GM19193 (cell line): ENCODE measurements at regions not wholly inside any gene's neighbourhood (a gene's known extent, or its start where the extent isn't known, plus 50 kb on each side); places are given as distances from the start of the nearest gene placed in this dataset.

Experiments
- POLR2A ChIP-seq: IDR thresholded peaks from 4 replicates; pipeline ENCODE4 v1.6.1; 2011; ENCODE audit not compliant: insufficient read depth, insufficient read length; ENCODE audit errors: extremely low read depth

- TF ChIP-seq POLR2A, result no peak
Measured at GRCh38 chr10:78514459-78514858, 480.8 kb downstream of the RPS24 start.

- TF ChIP-seq POLR2A, result no peak
Measured at GRCh38 chr10:78515038-78515872, 481.6 kb downstream of the RPS24 start.

- TF ChIP-seq POLR2A, result no peak
Measured at GRCh38 chr10:78515873-78516153, 482.1 kb downstream of the RPS24 start.

DNA sequence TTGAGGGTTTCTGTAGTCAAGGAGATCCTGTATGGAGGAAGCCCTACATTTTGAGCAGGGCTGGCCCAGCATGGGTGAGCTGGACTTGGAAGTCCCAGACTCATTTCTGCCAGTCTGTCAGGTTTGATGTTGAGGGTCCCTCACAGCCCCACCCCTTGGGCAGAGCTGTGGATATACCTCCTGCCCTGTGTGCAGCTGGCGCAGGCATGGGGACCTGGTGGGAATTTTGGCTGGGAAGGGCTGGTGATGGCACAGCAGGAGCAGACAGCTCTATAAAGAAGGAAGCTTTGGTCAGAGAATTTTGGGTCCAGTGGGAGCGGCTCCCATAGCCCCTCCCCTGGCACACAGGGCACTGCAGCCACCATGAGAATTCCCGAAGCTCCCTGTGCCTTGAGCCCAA lies 482.6 kb downstream of the RPS24 start:
- no peak for TF ChIP-seq POLR2A

GRCh38 chr10:78516756-78517155 lies 483.1 kb downstream of the RPS24 start:
- no peak for TF ChIP-seq POLR2A

DNA sequence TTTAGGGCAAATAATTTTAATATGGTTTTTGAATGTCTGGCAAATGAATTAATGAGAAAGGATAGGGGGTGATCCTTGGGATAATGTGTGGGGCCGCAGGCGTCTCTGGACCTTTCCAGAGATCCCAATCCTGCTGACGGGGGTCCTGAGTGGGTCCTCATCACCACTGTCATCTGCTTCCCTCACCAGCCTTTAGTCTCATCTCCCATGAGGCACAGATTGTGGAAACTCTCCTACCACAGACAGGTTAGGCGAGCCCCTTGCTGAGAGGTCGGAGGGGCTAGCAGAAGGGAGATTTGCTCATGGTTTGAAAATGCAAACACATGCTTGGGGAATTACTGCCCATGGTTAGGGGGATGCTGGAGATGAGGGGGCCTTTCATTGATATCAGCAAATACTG lies 484.6 kb downstream of the RPS24 start:
- no peak for TF ChIP-seq POLR2A

DNA sequence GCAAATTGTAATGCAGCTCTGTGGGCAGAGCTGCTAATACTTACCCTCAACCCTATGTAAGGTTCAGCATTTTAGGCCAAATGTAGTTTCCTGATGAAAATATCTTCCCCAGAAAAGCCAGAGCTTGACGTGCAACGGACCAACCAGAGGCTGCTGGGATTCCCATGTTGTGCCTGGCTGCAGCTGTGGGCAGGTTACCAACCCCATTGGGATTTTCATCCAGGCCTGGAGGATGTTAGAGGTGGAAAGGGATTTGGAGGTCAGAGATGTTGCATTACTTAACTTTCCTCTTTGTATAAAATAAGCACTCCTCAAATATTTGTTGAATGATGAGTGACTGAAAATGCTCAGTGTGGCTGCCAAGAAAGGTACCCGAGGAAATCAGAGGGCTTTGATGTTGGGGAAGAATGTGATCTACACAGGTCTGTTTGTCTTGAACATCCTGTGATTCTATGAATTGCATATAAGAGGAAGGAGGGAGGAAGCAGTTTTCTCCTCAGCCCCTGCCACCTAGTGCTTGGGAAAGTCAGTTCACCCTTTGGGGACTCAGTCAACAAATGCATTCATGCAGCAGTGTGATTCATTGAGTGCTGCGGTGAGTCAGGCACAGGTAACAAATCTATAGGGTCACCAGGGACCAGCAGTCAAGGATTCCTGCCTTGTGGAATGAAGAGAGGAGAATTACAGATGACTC lies 487.2 kb downstream of the RPS24 start:
- no peak for TF ChIP-seq POLR2A

DNA sequence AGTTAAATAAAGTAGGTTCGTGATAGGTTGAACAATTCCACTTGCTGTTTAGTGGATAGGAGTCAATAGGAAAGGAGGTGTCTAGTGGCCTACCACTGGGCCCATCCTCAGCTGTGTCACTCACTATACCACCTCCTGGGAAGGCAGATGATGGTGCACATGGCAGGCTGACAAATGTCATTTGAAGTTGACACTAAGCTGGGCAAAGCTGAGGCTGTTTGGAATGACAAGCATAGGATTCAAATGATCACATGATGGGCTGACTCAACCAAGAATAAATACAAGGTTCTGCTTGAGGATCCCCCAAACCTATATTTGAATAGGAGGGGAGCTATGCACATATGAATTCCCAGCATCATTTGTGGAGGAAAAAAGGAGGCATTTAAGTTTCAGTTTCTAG lies 489.8 kb downstream of the RPS24 start:
- TF ChIP-seq POLR2A, result no peak

- TF ChIP-seq POLR2A, result no peak
Measured at GRCh38 chr10:78524342-78524741, 490.7 kb downstream of the RPS24 start.

- TF ChIP-seq POLR2A, result no peak
Measured at GRCh38 chr10:78524941-78525340, 491.3 kb downstream of the RPS24 start.

DNA sequence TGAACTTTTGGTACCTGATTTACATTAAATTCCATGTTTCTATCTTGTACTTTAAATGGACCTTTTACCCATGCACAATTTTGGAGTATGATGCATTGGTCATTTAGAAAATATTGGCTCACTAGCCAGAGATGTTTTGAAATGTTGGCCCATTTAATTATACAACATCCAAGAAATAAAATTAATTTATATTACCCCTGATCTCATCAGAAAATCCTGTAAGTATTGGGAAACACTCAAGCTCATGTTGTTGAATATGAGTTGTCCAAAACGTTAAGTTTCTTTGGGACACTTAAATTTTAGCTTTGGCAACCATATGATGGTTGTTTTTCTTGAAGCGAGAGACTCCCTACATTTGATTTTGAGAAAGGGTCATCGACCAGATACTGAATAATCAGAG lies 492.7 kb downstream of the RPS24 start:
- no peak for TF ChIP-seq POLR2A

- no peak for TF ChIP-seq POLR2A
Measured at GRCh38 chr10:78527296-78527695, 493.6 kb downstream of the RPS24 start.

DNA sequence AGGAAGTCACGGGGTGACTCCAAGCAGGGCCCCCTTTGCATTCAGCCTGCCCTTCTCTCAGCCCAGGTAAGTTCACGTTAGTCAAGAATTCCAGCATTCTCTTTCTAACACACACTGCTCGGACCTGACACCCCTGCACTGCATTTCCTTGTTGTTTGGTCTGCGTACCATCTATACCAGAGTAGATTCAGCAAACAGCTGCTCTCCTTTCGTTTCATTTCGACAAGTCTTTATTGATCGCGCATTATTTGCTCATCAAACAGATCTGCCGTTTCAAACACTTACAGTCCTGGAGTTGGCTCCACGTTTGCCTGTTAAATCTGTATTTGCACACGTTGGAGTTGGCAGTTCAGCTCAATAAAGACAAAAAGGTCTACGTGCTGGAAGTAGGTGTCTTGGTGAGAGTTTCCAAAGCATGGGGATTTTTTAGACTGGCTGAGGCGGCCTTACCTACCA lies 495.1 kb downstream of the RPS24 start:
- TF ChIP-seq POLR2A, result no peak

DNA sequence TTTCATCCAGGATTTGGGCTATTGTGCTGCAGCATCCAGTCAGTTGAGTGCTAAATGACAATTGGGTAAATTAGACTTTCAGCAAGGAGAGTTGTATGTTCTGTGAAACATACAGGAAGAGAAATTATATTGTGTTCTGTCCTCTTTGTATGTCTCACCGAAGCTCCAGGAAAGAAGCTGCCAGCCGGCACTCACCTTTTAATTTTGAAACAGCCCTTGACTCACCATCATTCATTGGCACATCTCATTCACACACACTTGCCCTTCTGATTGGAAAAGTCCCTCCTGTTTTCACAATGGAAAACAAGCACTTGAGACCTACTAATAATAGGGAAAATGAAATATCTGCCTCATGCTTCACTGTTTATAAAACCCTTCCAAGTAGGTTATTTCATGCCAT lies 495.6 kb downstream of the RPS24 start:
- no peak for TF ChIP-seq POLR2A

DNA sequence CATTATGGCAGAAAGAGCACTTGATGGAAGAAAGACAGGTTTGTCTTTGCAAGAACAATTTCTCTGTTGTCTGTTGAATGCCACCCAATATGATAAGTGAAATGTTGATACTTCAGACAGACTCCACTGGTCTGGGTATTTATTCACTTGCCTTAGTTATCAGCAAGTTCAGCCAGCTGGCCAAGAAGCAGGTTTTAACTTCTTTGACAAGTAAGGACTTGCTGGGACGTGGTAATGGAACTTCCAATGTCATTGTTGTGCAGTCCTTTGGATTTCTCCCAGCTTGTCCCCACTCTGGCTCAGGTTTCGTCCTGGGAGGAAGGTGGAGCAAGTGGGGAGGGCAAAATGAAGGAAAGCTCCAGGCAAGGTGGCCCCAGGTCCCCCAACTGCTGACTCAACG lies 497.4 kb downstream of the RPS24 start:
- TF ChIP-seq POLR2A, result no peak

DNA sequence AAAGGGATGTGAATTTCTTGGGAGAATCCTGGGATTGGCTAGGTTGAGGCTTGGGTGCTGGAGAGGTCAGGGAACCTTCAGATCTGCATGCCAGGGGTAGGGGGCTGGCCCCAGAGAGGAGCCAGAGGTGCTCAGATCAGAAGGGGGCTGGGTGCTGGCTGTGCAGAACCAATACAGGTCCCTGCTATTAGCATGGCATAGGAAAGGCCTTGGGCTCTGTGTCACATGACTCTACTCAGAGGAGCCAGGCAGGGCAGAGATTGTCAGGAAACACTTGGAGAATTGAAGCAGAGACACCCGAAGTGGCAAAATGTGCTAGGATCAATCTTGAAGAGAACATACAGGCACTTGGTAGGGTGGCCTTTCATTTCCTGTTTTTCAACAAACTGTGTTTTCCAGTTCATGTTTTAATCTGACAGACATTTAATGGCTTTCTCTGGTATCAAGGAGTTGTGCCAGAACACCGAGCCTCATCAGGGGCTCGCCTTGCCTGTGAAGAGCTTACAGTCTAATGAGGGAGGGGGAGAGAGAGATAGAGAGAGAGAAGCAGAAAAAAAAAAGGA lies 498.9 kb downstream of the RPS24 start:
- TF ChIP-seq POLR2A, result no peak

DNA sequence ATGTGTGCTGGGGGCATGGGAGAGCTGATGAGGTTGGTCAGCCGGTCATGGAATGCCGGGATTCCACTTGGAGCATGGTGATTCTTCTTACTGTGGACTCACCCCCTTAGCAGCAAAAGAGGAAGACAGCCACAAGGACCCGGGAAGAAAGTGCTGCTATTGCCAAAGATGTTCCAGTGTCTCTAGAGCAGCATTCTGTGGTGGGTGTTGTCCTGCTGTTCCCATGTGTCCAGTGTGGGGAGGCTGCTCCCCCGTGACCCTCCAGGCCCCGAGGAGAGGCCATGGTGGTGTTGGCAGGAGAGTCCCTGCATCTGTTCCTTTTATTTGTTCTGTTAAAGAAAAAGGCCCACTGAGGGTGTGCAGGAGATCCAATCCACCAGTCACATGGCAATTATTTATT lies 499.4 kb downstream of the RPS24 start:
- no peak for TF ChIP-seq POLR2A

GRCh38 chr10:78533776-78534175 lies 500.1 kb downstream of the RPS24 start:
- TF ChIP-seq POLR2A, result no peak
